ENCODE measurements at regions not wholly inside any gene's neighbourhood (a gene's known extent, or its start where the extent isn't known, plus 50 kb on each side); places are given as distances from the start of the nearest gene placed in this dataset.

DNA sequence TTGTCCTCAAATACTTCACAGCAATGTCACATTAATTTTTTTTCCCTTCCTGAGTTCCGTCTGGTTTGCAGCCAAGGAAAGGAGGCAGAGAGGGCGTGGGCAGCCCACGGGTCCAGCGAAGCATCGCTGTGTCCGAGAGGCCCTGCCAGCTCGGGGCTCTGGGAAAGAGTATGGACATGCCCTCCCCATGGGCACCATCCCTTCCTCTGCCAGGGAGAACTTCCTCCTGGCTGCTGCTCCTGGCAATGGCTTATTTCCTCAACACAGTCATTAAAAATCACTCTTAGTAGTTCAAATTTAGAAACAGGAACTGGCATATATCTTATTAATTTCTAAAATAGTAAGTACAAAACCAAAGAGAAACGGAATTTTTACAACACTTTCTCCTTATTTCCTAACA, 115.4 kb downstream of the RIPK4 start:
- H3K27ac ChIP-seq = peak overlapping the region; percentile 36
- TF ChIP-seq, protein P1, sequence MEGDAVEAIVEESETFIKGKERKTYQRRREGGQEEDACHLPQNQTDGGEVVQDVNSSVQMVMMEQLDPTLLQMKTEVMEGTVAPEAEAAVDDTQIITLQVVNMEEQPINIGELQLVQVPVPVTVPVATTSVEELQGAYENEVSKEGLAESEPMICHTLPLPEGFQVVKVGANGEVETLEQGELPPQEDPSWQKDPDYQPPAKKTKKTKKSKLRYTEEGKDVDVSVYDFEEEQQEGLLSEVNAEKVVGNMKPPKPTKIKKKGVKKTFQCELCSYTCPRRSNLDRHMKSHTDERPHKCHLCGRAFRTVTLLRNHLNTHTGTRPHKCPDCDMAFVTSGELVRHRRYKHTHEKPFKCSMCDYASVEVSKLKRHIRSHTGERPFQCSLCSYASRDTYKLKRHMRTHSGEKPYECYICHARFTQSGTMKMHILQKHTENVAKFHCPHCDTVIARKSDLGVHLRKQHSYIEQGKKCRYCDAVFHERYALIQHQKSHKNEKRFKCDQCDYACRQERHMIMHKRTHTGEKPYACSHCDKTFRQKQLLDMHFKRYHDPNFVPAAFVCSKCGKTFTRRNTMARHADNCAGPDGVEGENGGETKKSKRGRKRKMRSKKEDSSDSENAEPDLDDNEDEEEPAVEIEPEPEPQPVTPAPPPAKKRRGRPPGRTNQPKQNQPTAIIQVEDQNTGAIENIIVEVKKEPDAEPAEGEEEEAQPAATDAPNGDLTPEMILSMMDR (conservative IDR thresholded peaks at IDR 0.05) = no peak

DNA sequence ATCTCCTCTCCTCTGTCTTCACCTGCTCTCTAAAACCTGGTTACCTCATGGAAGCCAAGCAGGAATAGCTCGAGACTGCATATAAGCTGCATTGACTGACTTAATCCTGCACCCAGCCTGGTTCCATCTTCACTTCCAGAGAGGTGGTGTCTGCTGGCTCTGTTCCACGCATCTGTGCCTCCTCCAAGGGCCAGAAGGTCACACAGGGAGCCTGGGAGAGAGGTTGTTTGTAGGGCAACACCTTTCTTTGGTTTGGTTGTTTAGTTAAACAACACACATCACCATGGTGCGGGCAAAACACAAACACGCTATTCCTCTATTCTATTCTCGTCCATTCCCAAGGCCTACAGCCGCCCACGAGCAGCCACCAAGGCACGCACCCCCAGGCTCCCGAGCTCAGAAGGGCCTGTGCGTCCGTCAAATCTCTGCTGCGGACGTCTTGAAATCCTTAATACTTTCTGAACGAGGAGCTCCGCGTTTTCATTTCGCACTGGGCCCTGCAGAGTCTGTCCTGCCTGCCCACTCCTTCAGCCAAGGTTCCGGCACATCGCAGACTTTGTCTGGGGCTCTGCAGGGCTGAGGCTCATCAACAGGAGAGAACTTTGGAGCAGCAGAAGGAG, 116.2 kb downstream of the RIPK4 start:
- TF ChIP-seq, protein P1 (conservative IDR thresholded peaks at IDR 0.05) = no peak
- H3K27ac ChIP-seq = peak overlapping the region; percentile 36

DNA sequence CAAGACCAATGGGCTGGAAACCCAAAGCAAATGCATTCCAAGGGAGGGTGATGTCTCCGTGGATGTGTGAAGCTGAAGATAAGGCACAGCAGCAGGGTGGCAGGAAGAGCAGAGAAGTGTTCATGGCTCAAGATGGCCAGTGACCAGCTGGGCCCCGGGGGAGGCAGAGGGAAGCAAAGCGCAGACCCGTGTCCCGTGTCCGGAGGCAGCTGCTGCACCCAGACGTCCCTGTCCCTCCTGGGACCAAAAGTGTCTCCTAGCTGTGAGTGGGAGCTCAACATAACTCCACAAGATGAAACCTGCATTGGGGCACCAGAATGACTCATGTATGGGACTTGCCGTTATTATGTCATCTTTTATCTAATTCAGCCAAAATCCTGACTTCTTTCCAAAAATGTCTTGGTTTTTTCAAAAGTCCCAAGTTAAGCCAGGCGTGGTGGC, 118.2 kb downstream of the RIPK4 start:
- H3K27ac ChIP-seq = no peak overlapping the region
- TF ChIP-seq, protein P1 (conservative IDR thresholded peaks at IDR 0.05) = no peak

- TF ChIP-seq, protein P1 (conservative IDR thresholded peaks at IDR 0.05) = no peak
- H3K27ac ChIP-seq = no peak overlapping the region
These were observed 118.9 kb downstream of the RIPK4 start for GRCh38 chr21:41647806-41648561.

DNA sequence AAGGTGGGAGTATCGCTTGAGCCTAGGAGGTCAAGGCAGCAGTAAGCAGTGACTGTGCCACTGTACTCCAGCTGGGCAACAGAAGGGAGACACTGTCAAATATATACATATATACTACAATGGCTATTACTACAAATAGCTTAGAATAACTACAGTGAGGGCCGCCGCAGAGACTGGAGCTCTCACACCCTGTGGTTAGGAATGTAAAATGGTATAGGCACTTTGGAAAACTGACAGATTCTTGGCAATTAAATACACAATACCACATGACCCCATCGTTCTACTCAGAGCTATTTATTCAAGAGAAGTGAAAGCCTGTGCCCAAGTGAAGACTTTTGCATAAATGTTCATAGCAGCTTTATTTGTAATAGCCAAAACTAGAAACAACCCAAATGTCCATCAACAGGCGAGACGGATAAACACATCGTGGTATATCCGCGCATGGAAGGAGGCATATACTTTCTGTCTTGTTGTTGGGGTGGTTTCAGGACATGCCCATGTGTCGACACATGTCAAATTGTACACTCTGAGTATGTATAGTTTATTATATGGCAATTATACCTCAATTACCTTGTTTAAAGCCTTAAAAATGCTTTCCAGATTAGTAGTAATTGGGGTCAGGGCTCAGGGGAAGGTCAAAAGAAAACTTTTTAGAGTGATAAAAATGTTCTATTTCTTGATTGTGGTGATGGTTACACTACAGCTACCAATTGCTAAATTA, 123.4 kb downstream of the RIPK4 start:
- TF ChIP-seq, protein P1 (conservative IDR thresholded peaks at IDR 0.05) = no peak

GRCh38 chr21:41641821-41642701, 124.8 kb downstream of the RIPK4 start:
- TF ChIP-seq, protein P1 (conservative IDR thresholded peaks at IDR 0.05) = no peak
- no peak overlapping the region for H3K27ac ChIP-seq

More for the DNA sequence above, 123.4 kb downstream of the RIPK4 start:
- H3K27ac ChIP-seq = no peak overlapping the region

Measured in VCaP (cell line).